GM18517 (cell line): ENCODE measurements at regions not wholly inside any gene's neighbourhood (a gene's known extent, or its start where the extent isn't known, plus 50 kb on each side); places are given as distances from the start of the nearest gene placed in this dataset.

Experiments
- ATAC-seq: cut with Tn5 transposase; IDR thresholded peaks from one replicate; pipeline ENCODE4 v1.9.1; 2021; ENCODE audit warnings: mild to moderate bottlenecking, moderate library complexity; ENCODE audit not compliant: unreplicated experiment

GRCh38 chr13:103866048-103866447 is 799.8 kb upstream of the SLC10A2 start:
- ATAC-seq: no peak

- no peak for ATAC-seq
Observed at GRCh38 chr13:103862525-103862924, 796.3 kb upstream of the SLC10A2 start.

- ATAC-seq: no peak
Observed at GRCh38 chr13:103859952-103860351, 793.7 kb upstream of the SLC10A2 start.

- ATAC-seq: no peak
Observed at GRCh38 chr13:103852036-103852435, 785.8 kb upstream of the SLC10A2 start.

GRCh38 chr13:103844471-103844870 is 778.3 kb upstream of the SLC10A2 start:
- ATAC-seq: no peak

GRCh38 chr13:103839460-103839859 is 773.2 kb upstream of the SLC10A2 start:
- no peak for ATAC-seq

- ATAC-seq: no peak
Observed at GRCh38 chr13:103835052-103835451, 768.8 kb upstream of the SLC10A2 start.

- no peak for ATAC-seq
Observed at GRCh38 chr13:103833294-103833852, 767.2 kb upstream of the SLC10A2 start.

GRCh38 chr13:103815619-103816018 is 749.4 kb upstream of the SLC10A2 start:
- ATAC-seq: no peak

- ATAC-seq: no peak
Observed at GRCh38 chr13:103812971-103813370, 746.8 kb upstream of the SLC10A2 start.

GRCh38 chr13:103812558-103812957 is 746.3 kb upstream of the SLC10A2 start:
- no peak for ATAC-seq

GRCh38 chr13:103810026-103810425 is 743.8 kb upstream of the SLC10A2 start:
- ATAC-seq: no peak

- ATAC-seq: no peak
Observed at GRCh38 chr13:103805771-103806170, 739.6 kb upstream of the SLC10A2 start.

GRCh38 chr13:103803349-103803748 is 737.1 kb upstream of the SLC10A2 start:
- no peak for ATAC-seq

GRCh38 chr13:103799028-103799427 is 732.8 kb upstream of the SLC10A2 start:
- ATAC-seq: no peak

GRCh38 chr13:103795892-103796478 is 729.8 kb upstream of the SLC10A2 start:
- no peak for ATAC-seq

- ATAC-seq: no peak
Observed at GRCh38 chr13:103794526-103794925, 728.3 kb upstream of the SLC10A2 start.

GRCh38 chr13:103788061-103788652 is 721.9 kb upstream of the SLC10A2 start:
- ATAC-seq: no peak

GRCh38 chr13:103772576-103772975 is 706.4 kb upstream of the SLC10A2 start:
- no peak for ATAC-seq

GRCh38 chr13:103762523-103762922 is 696.3 kb upstream of the SLC10A2 start:
- no peak for ATAC-seq

- ATAC-seq: no peak
Observed at GRCh38 chr13:103759361-103759760, 693.1 kb upstream of the SLC10A2 start.

- ATAC-seq: no peak
Observed at GRCh38 chr13:103758222-103758621, 692.0 kb upstream of the SLC10A2 start.

- ATAC-seq: no peak
Observed at GRCh38 chr13:103757361-103757760, 691.1 kb upstream of the SLC10A2 start.
